ENCODE measurements at regions not wholly inside any gene's neighbourhood (a gene's known extent, or its start where the extent isn't known, plus 50 kb on each side); places are given as distances from the start of the nearest gene placed in this dataset.

GRCh38 chr3:72560846-72561675 lies 287.2 kb downstream of the SHQ1 start:
- DNase-seq, result no peak

- DNase-seq, result no peak
Observed at GRCh38 chr3:72559385-72559784, 288.9 kb downstream of the SHQ1 start.

GRCh38 chr3:72558001-72558400 lies 290.2 kb downstream of the SHQ1 start:
- DNase-seq, result no peak

GRCh38 chr3:72555714-72556113 lies 292.5 kb downstream of the SHQ1 start:
- DNase-seq, result no peak

- no peak for DNase-seq
Observed at GRCh38 chr3:72554689-72555088, 293.6 kb downstream of the SHQ1 start.

GRCh38 chr3:72553298-72553697 lies 294.9 kb downstream of the SHQ1 start:
- DNase-seq, result no peak

GRCh38 chr3:72550582-72551262 lies 297.5 kb downstream of the SHQ1 start:
- no peak for DNase-seq

GRCh38 chr3:72549761-72550581 lies 298.3 kb downstream of the SHQ1 start:
- DNase-seq, result no peak

- DNase-seq, result no peak
Observed at GRCh38 chr3:72548981-72549380, 299.3 kb downstream of the SHQ1 start.

- no peak for DNase-seq
Observed at GRCh38 chr3:72548461-72548860, 299.8 kb downstream of the SHQ1 start.

- DNase-seq, result no peak
Observed at GRCh38 chr3:72547183-72547582, 301.1 kb downstream of the SHQ1 start.

GRCh38 chr3:72544239-72544638 lies 304.0 kb downstream of the SHQ1 start:
- DNase-seq, result no peak

GRCh38 chr3:72543246-72543645 lies 305.0 kb downstream of the SHQ1 start:
- no peak for DNase-seq

- no peak for DNase-seq
Observed at GRCh38 chr3:72542781-72543180, 305.5 kb downstream of the SHQ1 start.

- DNase-seq, result no peak
Observed at GRCh38 chr3:72539856-72540255, 308.4 kb downstream of the SHQ1 start.

- DNase-seq, result no peak
Observed at GRCh38 chr3:72538070-72538745, 310.0 kb downstream of the SHQ1 start.

GRCh38 chr3:72537448-72537847 lies 310.8 kb downstream of the SHQ1 start:
- DNase-seq, result no peak

GRCh38 chr3:72536878-72537267 lies 311.4 kb downstream of the SHQ1 start:
- DNase-seq, result no peak

GRCh38 chr3:72536206-72536877 lies 311.9 kb downstream of the SHQ1 start:
- DNase-seq, result no peak

- DNase-seq, result peak; percentile 51
Observed at GRCh38 chr3:72535772-72536171, 312.5 kb downstream of the SHQ1 start.

GRCh38 chr3:72533591-72534473 lies 314.4 kb downstream of the SHQ1 start:
- DNase-seq, result no peak
